ENCODE measurements at regions not wholly inside any gene's neighbourhood (a gene's known extent, or its start where the extent isn't known, plus 50 kb on each side); places are given as distances from the start of the nearest gene placed in this dataset.

- TF ChIP-seq CTBP1 (IDR thresholded peaks at IDR 0.05; ENCODE audit: borderline replicate concordance) = no peak
- no peak for TF ChIP-seq LEF1 (IDR thresholded peaks at IDR 0.05; ENCODE audit: borderline replicate concordance)
- no peak for TF ChIP-seq SUZ12 (IDR thresholded peaks at IDR 0.05)
- no peak for TF ChIP-seq BHLHE40 (IDR thresholded peaks at IDR 0.05; ENCODE audit: borderline replicate concordance)
- TF ChIP-seq FOXK2 (IDR thresholded peaks at IDR 0.05) = no peak
- TF ChIP-seq NFRKB (IDR thresholded peaks at IDR 0.05) = no peak
- no peak for TF ChIP-seq TARDBP (IDR thresholded peaks at IDR 0.05)
- TF ChIP-seq PKNOX1 (IDR thresholded peaks at IDR 0.05) = no peak
- no peak for TF ChIP-seq FOXA1 (IDR thresholded peaks at IDR 0.05)
- TF ChIP-seq FOXM1 (IDR thresholded peaks at IDR 0.05; ENCODE audit: borderline replicate concordance) = no peak
- no peak for TF ChIP-seq SP1 (IDR thresholded peaks at IDR 0.05)
- no peak for TF ChIP-seq ELF4 (IDR thresholded peaks at IDR 0.05)
Observed at GRCh38 chr16:79328402-79329165, 272.0 kb downstream of the MAF start.

Measured in HEK293T (cell line).